H1 (cell line): ENCODE measurements at regions not wholly inside any gene's neighbourhood (a gene's known extent, or its start where the extent isn't known, plus 50 kb on each side); places are given as distances from the start of the nearest gene placed in this dataset.
"Not testable (repeated sequence)": the region's sequence is repeated elsewhere in the genome, so short reads cannot be mapped to it uniquely, and the experiment has no call there.

Experiments
- CTCF ChIA-PET: fragments of 300-600 bp; sonication (Branson Sonifier 250); formaldehyde crosslinking; loops from one replicate; lab custom pipeline; 2021; ENCODE audit not compliant: partially characterized antibody; lab: Charles Lee
- POLR2A ChIA-PET: fragments of 300-600 bp; sonication (Branson Sonifier 250); formaldehyde crosslinking; loops from one replicate; lab custom pipeline; 2021; ENCODE audit warnings: inconsistent platforms; ENCODE audit not compliant: partially characterized antibody; lab: Charles Lee
- DNase-seq, 2 experiments: peaks; one replicate each; pipeline versions ENCODE4 v3.0.0 to v3.0.0-alpha.2; 2010 to 2022; ENCODE audit warnings: low spot score in 2 of 2, low read depth in 1 of 2, mixed read lengths in 1 of 2
- FAIRE-seq: peaks from 2 replicates; lab custom pipeline; 2011; peaks lifted over from hg19 to GRCh38; lab: Jason Lieb, UNC
- H2AFZ ChIP-seq: 2 replicates; pipeline ENCODE4 v1.8.1; 2012; ENCODE audit warnings: low read length, inconsistent platforms
- H2AK5ac ChIP-seq: 2 replicates; pipeline ENCODE4 v1.6.1; 2013; ENCODE audit warnings: low read depth, low read length
- H2BK120ac ChIP-seq: replicated peaks from 2 replicates; pipeline ENCODE3; 2013; ENCODE audit warnings: low read depth, low read length, inconsistent platforms
- H2BK12ac ChIP-seq: 2 replicates; pipeline ENCODE4 v1.6.1; 2013; ENCODE audit warnings: low read depth, low read length
- H2BK15ac ChIP-seq: 2 replicates; pipeline ENCODE4 v1.6.1; 2013; ENCODE audit warnings: low read length
- H2BK20ac ChIP-seq: 2 replicates; pipeline ENCODE4 v1.6.1; 2013; ENCODE audit warnings: low read length
- H2BK5ac ChIP-seq: 2 replicates; pipeline ENCODE4 v1.6.1; 2013; ENCODE audit warnings: low read depth, low read length
- H3K14ac ChIP-seq: 2 replicates; pipeline ENCODE4 v1.6.1; 2013; ENCODE audit warnings: inconsistent platforms; ENCODE audit not compliant: insufficient read length
- H3K18ac ChIP-seq: 2 replicates; pipeline ENCODE4 v1.6.1; 2013; ENCODE audit warnings: low read length; ENCODE audit errors: extremely low read depth
- H3K23ac ChIP-seq: 2 replicates; pipeline ENCODE4 v1.6.1; 2013; ENCODE audit warnings: inconsistent platforms; ENCODE audit not compliant: insufficient read length
- H3K23me2 ChIP-seq: 2 replicates; pipeline ENCODE4 v1.6.1; 2013; ENCODE audit warnings: low read depth, low read length
- H3K27ac ChIP-seq: 2 replicates; pipeline ENCODE4 v1.6.1; 2011; ENCODE audit warnings: low read depth, low read length, inconsistent platforms
- H3K27me3 ChIP-seq, 4 experiments: replicated peaks in 1 of 4; 1 replicate in 1 of 4; 2 replicates in 3 of 4; pipeline versions ENCODE4 v1.6.1 to v1.8.1; 2011 to 2013; ENCODE audit warnings: low read length in 3 of 4, mild to moderate bottlenecking in 3 of 4, inconsistent platforms in 2 of 4, mixed read lengths in 2 of 4, moderate library complexity in 1 of 4; ENCODE audit not compliant: control insufficient read depth in 3 of 4, insufficient read depth in 3 of 4; ENCODE audit errors: extremely low read depth in 1 of 4
- H3K36me3 ChIP-seq, 4 experiments: 2 replicates each; pipeline versions ENCODE4 v1.6.1 to v1.8.1; 2011 to 2013; ENCODE audit warnings: mild to moderate bottlenecking in 4 of 4, low read length in 3 of 4, moderate library complexity in 2 of 4, control low read depth in 1 of 4, inconsistent platforms in 1 of 4; ENCODE audit not compliant: insufficient read depth in 4 of 4, control insufficient read depth in 2 of 4
- H3K4ac ChIP-seq: replicated peaks from 2 replicates; pipeline ENCODE3; 2013; ENCODE audit warnings: low read length, low read depth, mixed read lengths, inconsistent platforms; ENCODE audit not compliant: insufficient read length
- H3K4me1 ChIP-seq, 4 experiments: replicated peaks in 1 of 4; 1 replicate in 1 of 4; 2 replicates in 3 of 4; pipeline versions ENCODE4 v1.6.1 to v1.8.1; 2011 to 2013; ENCODE audit warnings: low read length in 3 of 4, inconsistent platforms in 2 of 4, mixed read lengths in 1 of 4; ENCODE audit not compliant: insufficient read depth in 4 of 4, control insufficient read depth in 3 of 4
- H3K4me2 ChIP-seq, 2 experiments: 2 replicates each; pipeline versions ENCODE4 v1.6.1 to v1.8.1; 2011 to 2013; ENCODE audit warnings: low read depth in 2 of 2, low read length in 2 of 2, control low read depth in 1 of 2, inconsistent platforms in 1 of 2, mild to moderate bottlenecking in 1 of 2; ENCODE audit not compliant: insufficient read depth in 1 of 2
- H3K4me3 ChIP-seq, 4 experiments: fragments of 200-600, 300-600 bp in 1 of 4; sonication (generic), shearing (Covaris generic), sonication (Bioruptor Twin) in 1 of 4; 2 replicates each; pipeline versions ENCODE4 v1.5.1 to v1.8.1; 2011 to 2016; ENCODE audit warnings: low read length in 4 of 4, low read depth in 3 of 4, control low read depth in 2 of 4, inconsistent platforms in 2 of 4, mild to moderate bottlenecking in 2 of 4, mixed read lengths in 1 of 4, moderate library complexity in 1 of 4; ENCODE audit not compliant: insufficient read depth in 2 of 4; ENCODE audit errors: extremely low read depth in 1 of 4
- H3K56ac ChIP-seq: replicated peaks from 2 replicates; pipeline ENCODE3; 2013; ENCODE audit warnings: low read depth, mild to moderate bottlenecking, mixed read lengths, low read length, inconsistent platforms; ENCODE audit not compliant: insufficient read length
- H3K79me1 ChIP-seq: 2 replicates; pipeline ENCODE4 v1.6.1; 2013; ENCODE audit warnings: low read depth, low read length, control low read depth
- H3K79me2 ChIP-seq, 2 experiments: 2 replicates each; pipeline versions ENCODE4 v1.6.1 to v1.8.1; 2012 to 2013; ENCODE audit warnings: low read length in 2 of 2, mild to moderate bottlenecking in 2 of 2, inconsistent platforms in 1 of 2; ENCODE audit not compliant: insufficient read depth in 2 of 2, control insufficient read depth in 1 of 2
- H3K9ac ChIP-seq, 4 experiments: replicated peaks in 1 of 4; 1 replicate in 1 of 4; 2 replicates in 3 of 4; pipeline versions ENCODE4 v1.6.1 to v1.8.1; 2011 to 2013; ENCODE audit warnings: low read depth in 3 of 4, low read length in 3 of 4, control low read depth in 2 of 4, mild to moderate bottlenecking in 2 of 4, moderate library complexity in 2 of 4, inconsistent platforms in 1 of 4; ENCODE audit errors: extremely low read depth in 1 of 4
- H3K9me3 ChIP-seq, 2 experiments: 2 replicates each; pipeline versions ENCODE4 v1.6.1 to v1.8.1; 2012 to 2013; ENCODE audit warnings: mild to moderate bottlenecking in 2 of 2, moderate library complexity in 2 of 2, control low read depth in 1 of 2, inconsistent platforms in 1 of 2, low read depth in 1 of 2, low read length in 1 of 2, mixed read lengths in 1 of 2; ENCODE audit not compliant: insufficient read depth in 2 of 2
- H4K20me1 ChIP-seq, 2 experiments: replicated peaks in 1 of 2; 2 replicates each; pipeline versions ENCODE3 to v1.8.1; 2011 to 2013; ENCODE audit warnings: inconsistent platforms in 2 of 2, low read length in 2 of 2, mild to moderate bottlenecking in 1 of 2; ENCODE audit not compliant: insufficient read depth in 2 of 2, control insufficient read depth in 1 of 2
- H4K5ac ChIP-seq: 2 replicates; pipeline ENCODE4 v1.6.1; 2013; ENCODE audit warnings: low read length, low read depth, mixed read lengths, inconsistent platforms; ENCODE audit not compliant: insufficient read length
- H4K8ac ChIP-seq: 2 replicates; pipeline ENCODE4 v1.8.0; 2013; ENCODE audit warnings: mild to moderate bottlenecking, moderate library complexity, low read length, inconsistent platforms; ENCODE audit not compliant: insufficient read depth; ENCODE audit errors: extremely low read depth
- H4K91ac ChIP-seq: replicated peaks from 2 replicates; pipeline ENCODE3; 2013; ENCODE audit warnings: low read length, mixed read lengths, inconsistent platforms; ENCODE audit not compliant: insufficient read length
- ASH2L ChIP-seq: fragments of 200-600, 300-600 bp; sonication (generic); IDR thresholded peaks from one replicate; pipeline ENCODE4 v1.7.1; 2017; ENCODE audit warnings: low read length
- ATF3 ChIP-seq: IDR thresholded peaks from 2 replicates; pipeline ENCODE4 v1.6.1; 2011; ENCODE audit warnings: low read depth, mild to moderate bottlenecking, low read length; ENCODE audit not compliant: insufficient read depth
- BCL11A ChIP-seq, 2 experiments: IDR thresholded peaks; one replicate each; pipeline ENCODE4 v1.6.1; 2011; ENCODE audit warnings: low read depth in 2 of 2, low read length in 2 of 2, mild to moderate bottlenecking in 2 of 2
- KDM1A ChIP-seq: fragments of 200-600, 300-600 bp; sonication (generic); IDR thresholded peaks from 2 replicates; pipeline ENCODE4 v1.7.1; 2016; ENCODE audit warnings: mild to moderate bottlenecking, low read length, borderline replicate concordance
- MAFK ChIP-seq: IDR thresholded peaks from 2 replicates; pipeline ENCODE4 v1.6.1; 2012; ENCODE audit warnings: low read depth, mild to moderate bottlenecking, improper control_type of control experiment, low read length
- PHF8 ChIP-seq: fragments of 200-600 bp; sonication (generic); conservative IDR thresholded peaks from 2 replicates; pipeline ENCODE4 v1.7.1; 2012; ENCODE audit warnings: low read depth, mild to moderate bottlenecking, inconsistent platforms, low read length, moderate library complexity
- RFX5 ChIP-seq: IDR thresholded peaks from 2 replicates; pipeline ENCODE4 v1.6.1; 2011; ENCODE audit warnings: low read depth, low read length, improper control_type of control experiment, borderline replicate concordance
- TAF7 ChIP-seq: optimal IDR thresholded peaks from 2 replicates; pipeline ENCODE3; 2011; ENCODE audit warnings: low read depth, mild to moderate bottlenecking, inconsistent platforms, low read length, moderate library complexity, borderline replicate concordance
- WGBS, 2 experiments: shearing (Covaris generic) in 1 of 2; methylation state at CpG; one replicate each; pipeline versions ENCODE4 v1.1.6 to v1.1.7; 2013 to 2015; ENCODE audit warnings: low lambda C conversion rate in 2 of 2, mixed read lengths in 2 of 2, inconsistent platforms in 1 of 2, low coverage in 1 of 2, missing lambda C conversion rate in 1 of 2; ENCODE audit not compliant: insufficient replicate concordance in 2 of 2, insufficient coverage in 1 of 2, insufficient read length in 1 of 2; ENCODE audit errors: extremely low coverage in 1 of 2, missing lambda C conversion rate in 1 of 2; 5-methylcytosine and 5-hydroxymethylcytosine counted together

DNA sequence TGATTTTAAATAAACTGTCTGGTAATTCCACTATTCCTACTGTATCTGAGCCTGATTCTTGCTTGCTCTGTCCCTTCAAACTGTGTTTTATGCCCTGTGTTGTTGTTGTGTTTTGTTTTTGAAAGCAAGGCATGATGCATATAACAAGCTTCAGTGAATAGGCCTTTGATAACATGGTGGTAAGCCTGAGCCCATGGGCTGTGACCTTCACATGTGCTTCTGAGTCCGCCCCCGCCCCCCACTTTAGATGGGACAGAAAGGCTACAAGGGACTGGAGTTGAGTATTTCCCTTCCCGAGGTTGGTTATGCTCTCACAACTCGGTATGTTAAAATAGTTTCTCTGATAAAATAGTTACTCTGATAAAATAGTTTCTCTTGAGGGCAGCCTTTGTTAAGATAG, 119.0 kb upstream of the WNT7A start (continued):
- TF ChIP-seq PHF8, result no peak
- no peak for TF ChIP-seq RFX5
- no peak for TF ChIP-seq MAFK
- no peak for TF ChIP-seq KDM1A
- no peak for TF ChIP-seq TAF7
- no peak for TF ChIP-seq ASH2L
- no peak for TF ChIP-seq BCL11A (IDR thresholded peaks at IDR 0.05; ENCODE audit: low read depth in 2 of 2, low read length in 2 of 2)
- no peak for TF ChIP-seq ATF3

- FAIRE-seq, H3K23ac ChIP-seq, DNase-seq, H2BK120ac ChIP-seq, H4K91ac ChIP-seq, H3K79me1 ChIP-seq, POLR2A ChIA-PET, H3K4me3 ChIP-seq, H3K4ac ChIP-seq, H4K8ac ChIP-seq, H3K9ac ChIP-seq, H3K36me3 ChIP-seq, H4K20me1 ChIP-seq, H2BK12ac ChIP-seq, H4K5ac ChIP-seq, H3K27me3 ChIP-seq, H3K4me2 ChIP-seq, H3K79me2 ChIP-seq, H2BK5ac ChIP-seq, H3K56ac ChIP-seq, H3K4me1 ChIP-seq, H3K23me2 ChIP-seq, H3K14ac ChIP-seq, H2BK15ac ChIP-seq, H2AFZ ChIP-seq, CTCF ChIA-PET, H3K27ac ChIP-seq, H2AK5ac ChIP-seq, H2BK20ac ChIP-seq, H3K18ac ChIP-seq: not testable (repeated sequence)
- WGBS, 2 experiments, result 93% methylated on average over 7 of the region's 12 CpGs; no CpG with 5 or more reads in 1 of the 2 experiments
- H3K9me3 ChIP-seq, result peaks cover 5 to 17% of the 10 kb centered on the region in 2 experiments; a peak in 2 of 4 replicates
These were observed 115.3 kb upstream of the WNT7A start for GRCh38 chr3:13995216-13995615.
